ENCODE measurements at regions not wholly inside any gene's neighbourhood (a gene's known extent, or its start where the extent isn't known, plus 50 kb on each side); places are given as distances from the start of the nearest gene placed in this dataset.

DNA sequence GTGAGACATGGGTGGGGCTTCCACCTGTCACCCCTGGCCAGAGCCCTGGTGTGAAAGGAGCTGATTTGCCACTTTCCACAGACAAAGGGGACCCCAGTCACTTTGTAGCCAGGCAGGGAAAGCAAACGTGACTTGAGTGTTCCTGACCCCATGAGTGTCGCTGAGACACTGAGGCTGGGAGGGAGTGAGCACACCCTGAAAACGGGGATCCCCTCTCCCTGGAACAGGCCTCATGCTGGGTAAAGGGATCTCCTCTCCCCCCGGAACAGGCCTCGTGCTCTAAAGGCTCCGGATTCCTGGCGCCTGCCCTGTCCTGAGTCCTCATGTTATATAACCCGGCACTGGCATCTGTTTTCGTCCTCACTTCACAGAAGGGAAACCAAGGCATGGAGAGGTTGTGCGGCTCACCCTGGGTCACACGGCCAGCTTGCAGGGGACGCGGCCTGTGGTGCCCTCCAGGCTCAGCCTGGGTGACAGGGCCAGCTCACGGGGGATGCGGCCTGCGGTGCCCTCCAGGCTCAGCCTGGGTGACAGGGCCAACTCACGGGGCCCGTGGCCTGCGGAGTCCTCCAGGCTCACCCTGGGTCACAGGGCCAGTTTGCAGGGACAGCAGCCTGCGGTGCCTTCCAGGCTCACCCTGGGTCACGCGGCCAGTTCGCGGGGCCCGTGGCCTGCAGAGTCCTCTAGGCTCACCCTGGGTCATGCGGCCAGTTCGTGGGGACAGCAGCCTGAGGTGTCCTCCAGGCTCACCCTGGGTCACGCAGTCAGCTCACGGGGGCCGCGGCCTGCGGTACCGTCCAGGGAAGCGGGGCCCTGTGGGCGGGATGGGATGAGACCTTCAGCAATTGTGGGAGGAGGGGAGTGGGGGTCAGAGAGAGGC, 104.7 kb downstream of the PDGFA start:
- Histone ChIP-seq H3K9me3 (replicated peaks; ENCODE audit: control insufficient read depth, insufficient read depth, low read length) (no peaks in the 10 kb centered on the region), H2AFZ (ENCODE audit: low read depth, low read length) (no peak overlapping the region), H3K27ac (ENCODE audit: insufficient read depth, low read depth, low read length) (no peak overlapping the region), H3K4me2 (ENCODE audit: insufficient read depth, low read length) (no peak overlapping the region), H3K4me3 (replicated peaks in 1 of 3; ENCODE audit: insufficient read depth in 1 of 3, low read depth in 1 of 3, low read length in 3 of 3) (no peak overlapping the region), H3K4me1 (ENCODE audit: control insufficient read depth, extremely low read depth, insufficient read depth, low read length) (no peaks in the 10 kb centered on the region), H3K9me1 (replicated peaks; ENCODE audit: control insufficient read depth, extremely low read depth, insufficient read depth, low read length) (no peaks in the 10 kb centered on the region), H3K36me3 (ENCODE audit: control insufficient read depth in 2 of 2, extremely low read depth in 1 of 2, insufficient read depth in 2 of 2, low read length in 2 of 2) (no peaks in the 10 kb centered on the region), H3K9ac (replicated peaks; ENCODE audit: extremely low read depth, insufficient read depth, low read length) (no peak overlapping the region), H3K27me3 (ENCODE audit: control insufficient read depth in 2 of 2, insufficient read depth in 2 of 2, low read length in 2 of 2) (no peaks in the 10 kb centered on the region), H3K79me2 (ENCODE audit: control insufficient read depth, insufficient read depth, low read length) (no peaks in the 10 kb centered on the region), H4K20me1 (replicated peaks; ENCODE audit: control insufficient read depth, extremely low read depth, insufficient read depth, low read length) (no peaks in the 10 kb centered on the region)
- TF ChIP-seq GATA2 (IDR thresholded peaks at IDR 0.05; ENCODE audit: insufficient read depth, insufficient read length, low read depth, low read length) (no peak), EZH2 (IDR thresholded peaks at IDR 0.05; ENCODE audit: borderline replicate concordance, low read depth, low read length, severe bottlenecking) (no peak), JUN (IDR thresholded peaks at IDR 0.05; ENCODE audit: borderline replicate concordance, insufficient read depth, insufficient read length, low read depth) (no peak), FOS (IDR thresholded peaks at IDR 0.05; ENCODE audit: borderline replicate concordance, insufficient read depth, low read length) (no peak), POLR2AphosphoS5 (IDR thresholded peaks at IDR 0.05; ENCODE audit: insufficient read depth, low read depth, low read length) (no peak), POLR2A (IDR thresholded peaks at IDR 0.05; ENCODE audit: low read depth, low read length) (no peak), MYC (IDR thresholded peaks at IDR 0.05; ENCODE audit: low read depth, low read length) (no peak)
- TF ChIP-seq, protein P1, sequence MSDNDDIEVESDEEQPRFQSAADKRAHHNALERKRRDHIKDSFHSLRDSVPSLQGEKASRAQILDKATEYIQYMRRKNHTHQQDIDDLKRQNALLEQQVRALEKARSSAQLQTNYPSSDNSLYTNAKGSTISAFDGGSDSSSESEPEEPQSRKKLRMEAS (IDR thresholded peaks at IDR 0.05; ENCODE audit: insufficient read depth, insufficient read length), result no peak
- TF ChIP-seq, protein P2, sequence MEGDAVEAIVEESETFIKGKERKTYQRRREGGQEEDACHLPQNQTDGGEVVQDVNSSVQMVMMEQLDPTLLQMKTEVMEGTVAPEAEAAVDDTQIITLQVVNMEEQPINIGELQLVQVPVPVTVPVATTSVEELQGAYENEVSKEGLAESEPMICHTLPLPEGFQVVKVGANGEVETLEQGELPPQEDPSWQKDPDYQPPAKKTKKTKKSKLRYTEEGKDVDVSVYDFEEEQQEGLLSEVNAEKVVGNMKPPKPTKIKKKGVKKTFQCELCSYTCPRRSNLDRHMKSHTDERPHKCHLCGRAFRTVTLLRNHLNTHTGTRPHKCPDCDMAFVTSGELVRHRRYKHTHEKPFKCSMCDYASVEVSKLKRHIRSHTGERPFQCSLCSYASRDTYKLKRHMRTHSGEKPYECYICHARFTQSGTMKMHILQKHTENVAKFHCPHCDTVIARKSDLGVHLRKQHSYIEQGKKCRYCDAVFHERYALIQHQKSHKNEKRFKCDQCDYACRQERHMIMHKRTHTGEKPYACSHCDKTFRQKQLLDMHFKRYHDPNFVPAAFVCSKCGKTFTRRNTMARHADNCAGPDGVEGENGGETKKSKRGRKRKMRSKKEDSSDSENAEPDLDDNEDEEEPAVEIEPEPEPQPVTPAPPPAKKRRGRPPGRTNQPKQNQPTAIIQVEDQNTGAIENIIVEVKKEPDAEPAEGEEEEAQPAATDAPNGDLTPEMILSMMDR (IDR thresholded peaks at IDR 0.05; ENCODE audit: extremely low read depth in 1 of 2, insufficient read depth in 1 of 2, low read depth in 1 of 2, low read length in 2 of 2), result no peak
- dilution Hi-C loops (cut with MboI; ENCODE audit: extremely low pct_ligation_motif_present, low sequenced_read_pairs), result no loop called here
- FAIRE-seq (no peak), DNase-seq (ENCODE audit: low read depth, low spot score) (no peak)
- ChIA-PET CTCF (interaction anchor here (2.0 kb wide), 1 partner anchor 16 kb away, joined by 4 read pairs; no protein-coding TSS in a partner anchor), POLR2A (no interaction called here)
- intact Hi-C loops (cut with micrococcal nuclease), result no loop called here
- BruUV-seq (replicated peaks), result no TSS peak

Data from endothelial cell of umbilical vein (primary cell).